ENCODE measurements at regions not wholly inside any gene's neighbourhood (a gene's known extent, or its start where the extent isn't known, plus 50 kb on each side); places are given as distances from the start of the nearest gene placed in this dataset.
"Not testable (repeated sequence)": the region's sequence is repeated elsewhere in the genome, so short reads cannot be mapped to it uniquely, and the experiment has no call there.

- not testable (repeated sequence) for DNase-seq
These were observed 606.4 kb downstream of the TMA16 start for GRCh38 chr4:164100741-164101365.

GRCh38 chr4:164108971-164109370 is 614.5 kb downstream of the TMA16 start:
- no peak for DNase-seq

- no peak for DNase-seq
These were observed 615.0 kb downstream of the TMA16 start for GRCh38 chr4:164109503-164109902.

DNA sequence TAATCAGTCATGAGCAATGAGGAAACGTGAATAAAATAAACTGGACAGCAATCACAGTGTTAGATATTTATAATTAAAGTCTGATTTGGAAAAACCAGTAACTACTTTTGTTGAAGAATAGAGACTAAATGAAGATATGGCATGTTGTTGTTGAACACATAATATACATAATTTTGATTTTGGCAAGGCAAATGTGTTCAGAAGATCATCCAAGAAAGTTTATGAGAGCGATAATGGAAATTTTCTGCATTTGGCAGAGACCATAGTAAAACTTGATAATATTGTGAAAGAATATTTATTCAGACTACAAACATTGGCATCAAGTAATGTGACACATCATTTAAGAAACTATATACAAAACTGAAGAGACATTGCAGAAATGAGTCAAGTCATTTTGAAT is 620.7 kb downstream of the TMA16 start:
- no peak for DNase-seq

GRCh38 chr4:164116286-164116685 is 621.8 kb downstream of the TMA16 start:
- no peak for DNase-seq

GRCh38 chr4:164134388-164134787 is 619.5 kb upstream of the SMIM31 start:
- no peak for DNase-seq

GRCh38 chr4:164136180-164136616 is 617.7 kb upstream of the SMIM31 start:
- no peak for DNase-seq

GRCh38 chr4:164138521-164138920 is 615.4 kb upstream of the SMIM31 start:
- no peak for DNase-seq

- DNase-seq, result no peak
These were observed 614.6 kb upstream of the SMIM31 start for GRCh38 chr4:164139291-164139690.

DNA sequence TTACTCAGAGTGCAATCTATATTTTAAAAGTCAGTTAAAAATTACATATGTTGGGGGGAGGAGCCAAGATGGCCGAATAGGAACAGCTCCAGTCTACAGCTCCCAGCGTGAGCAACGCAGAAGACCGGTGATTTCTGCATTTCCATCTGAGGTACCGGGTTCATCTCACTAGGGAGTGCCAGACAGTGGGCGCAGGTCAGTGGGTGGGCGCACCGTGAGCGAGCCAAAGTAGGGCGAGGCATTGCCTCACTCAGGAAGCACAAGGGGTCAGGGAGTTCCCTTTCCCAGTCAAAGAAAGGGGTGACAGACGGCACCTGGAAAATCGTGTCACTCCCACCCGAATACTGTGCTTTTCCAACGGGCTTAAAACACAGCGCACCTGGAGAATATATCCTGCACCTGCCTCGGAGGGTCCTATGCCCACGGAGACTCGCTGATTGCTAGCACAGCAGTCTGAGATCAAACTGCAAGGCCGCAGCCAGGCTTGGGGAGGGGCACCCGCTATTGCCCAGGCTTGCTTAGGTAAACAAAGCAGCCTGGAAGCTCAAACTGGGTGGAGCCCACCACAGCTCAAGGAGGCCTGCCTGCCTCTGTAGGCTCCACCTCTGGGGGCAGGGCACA is 612.1 kb upstream of the SMIM31 start:
- not testable (repeated sequence) for DNase-seq

DNA sequence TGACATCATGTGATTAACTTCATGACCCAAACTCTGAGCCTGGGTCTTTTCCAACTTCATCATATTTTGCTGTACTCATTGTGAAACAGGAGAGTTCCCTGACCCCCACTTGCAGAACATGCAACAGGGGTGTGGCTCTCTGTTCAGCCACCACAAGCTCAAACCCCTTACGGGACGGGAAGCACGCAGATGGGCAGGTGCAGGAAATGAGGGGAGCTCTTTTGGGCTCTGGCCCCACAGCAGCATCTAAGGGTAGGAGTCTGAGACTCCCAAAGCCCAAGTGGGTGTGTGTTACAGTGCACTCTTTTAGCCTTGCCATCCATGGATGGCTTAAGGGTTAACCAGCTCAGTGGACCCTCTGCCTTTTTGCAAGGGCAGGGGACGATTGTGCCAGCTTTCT is 599.5 kb upstream of the SMIM31 start:
- DNase-seq, result no peak

- DNase-seq, result no peak
These were observed 584.3 kb upstream of the SMIM31 start for GRCh38 chr4:164169591-164169990.

- no peak for DNase-seq
These were observed 576.8 kb upstream of the SMIM31 start for GRCh38 chr4:164177153-164177552.

- no peak for DNase-seq
These were observed 576.2 kb upstream of the SMIM31 start for GRCh38 chr4:164177753-164178152.

DNA sequence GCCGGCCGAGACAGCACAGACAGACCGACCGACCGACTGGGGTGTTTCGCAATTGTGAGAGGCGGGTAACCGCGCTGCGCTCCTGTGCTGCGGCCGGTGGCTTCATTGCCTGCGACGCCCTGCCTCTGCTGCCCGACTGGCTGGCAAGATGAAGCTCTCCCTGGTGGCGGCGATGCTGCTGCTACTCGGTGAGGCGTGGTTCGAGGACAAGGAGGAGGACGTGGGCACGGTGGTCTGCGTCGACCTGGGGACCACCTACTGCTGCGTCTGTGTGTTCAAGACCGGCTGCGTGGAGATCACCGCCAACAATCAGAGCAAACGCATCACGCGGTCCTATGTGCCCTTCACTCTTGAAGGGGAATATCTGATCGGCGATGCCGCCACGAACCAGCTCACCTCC is 565.7 kb upstream of the SMIM31 start:
- DNase-seq, result no peak

DNA sequence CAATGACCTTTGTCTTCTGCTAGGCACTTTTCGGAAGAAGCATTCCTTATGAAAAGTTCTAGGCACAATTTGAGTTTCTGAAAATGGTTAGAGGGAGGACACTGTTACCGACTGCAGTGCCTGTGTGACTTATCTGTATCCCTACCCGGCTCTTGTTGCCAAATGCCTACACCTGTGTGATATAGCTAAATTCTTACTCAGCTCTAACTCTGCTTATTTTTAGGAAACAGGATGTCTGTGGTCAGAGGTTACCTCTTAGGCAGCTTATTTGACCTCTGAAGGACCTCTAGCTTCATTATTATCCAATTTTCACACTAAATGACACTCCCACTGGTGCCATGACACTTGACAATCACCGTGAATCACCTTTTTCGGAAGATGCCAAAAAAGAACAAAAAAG is 561.1 kb upstream of the SMIM31 start:
- no peak for DNase-seq

DNA sequence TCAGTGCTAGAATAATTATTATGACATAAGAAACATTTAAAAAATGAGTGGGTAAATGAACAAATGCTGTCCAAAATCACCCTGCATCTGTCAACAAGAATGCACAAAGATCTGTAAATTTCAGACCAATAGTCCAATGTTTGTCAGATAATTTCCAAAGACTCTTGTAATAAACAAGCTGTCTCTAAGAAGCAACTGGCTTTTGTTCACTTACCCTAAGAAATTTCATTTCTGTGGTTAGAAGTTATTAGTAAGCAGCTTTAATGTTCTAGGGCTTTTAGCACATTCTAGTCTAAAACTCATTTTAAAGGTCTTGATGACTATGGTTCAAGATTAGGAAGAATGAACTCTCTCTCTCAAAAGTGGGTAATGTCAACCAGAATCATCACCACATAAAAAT is 560.3 kb upstream of the SMIM31 start:
- DNase-seq, result no peak

- no peak for DNase-seq
These were observed 556.4 kb upstream of the SMIM31 start for GRCh38 chr4:164197556-164197955.

DNA sequence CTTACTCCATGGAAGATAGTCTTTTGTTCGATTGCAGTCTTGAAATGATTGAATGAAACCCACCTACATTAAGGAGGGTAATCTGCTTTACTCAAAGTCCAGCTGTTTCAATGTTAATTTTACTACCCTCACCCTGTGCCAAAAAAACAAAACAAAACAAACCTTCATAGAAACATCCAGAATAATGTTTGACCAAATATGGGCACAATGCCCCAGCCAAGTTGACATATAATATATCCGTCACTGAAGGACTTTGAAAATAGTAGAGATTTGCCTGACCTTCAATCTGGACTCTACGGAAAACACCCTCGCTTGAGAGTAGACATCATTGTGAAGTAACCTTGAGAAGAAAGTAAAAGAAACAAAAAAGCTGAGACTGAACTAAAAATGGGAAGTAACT is 550.5 kb upstream of the SMIM31 start:
- DNase-seq, result no peak

- no peak for DNase-seq
These were observed 549.5 kb upstream of the SMIM31 start for GRCh38 chr4:164204434-164204833.

GRCh38 chr4:164207460-164207859 is 546.5 kb upstream of the SMIM31 start:
- no peak for DNase-seq

GRCh38 chr4:164210377-164210776 is 543.6 kb upstream of the SMIM31 start:
- DNase-seq, result no peak

GRCh38 chr4:164212134-164212533 is 541.8 kb upstream of the SMIM31 start:
- DNase-seq, result no peak

DNA sequence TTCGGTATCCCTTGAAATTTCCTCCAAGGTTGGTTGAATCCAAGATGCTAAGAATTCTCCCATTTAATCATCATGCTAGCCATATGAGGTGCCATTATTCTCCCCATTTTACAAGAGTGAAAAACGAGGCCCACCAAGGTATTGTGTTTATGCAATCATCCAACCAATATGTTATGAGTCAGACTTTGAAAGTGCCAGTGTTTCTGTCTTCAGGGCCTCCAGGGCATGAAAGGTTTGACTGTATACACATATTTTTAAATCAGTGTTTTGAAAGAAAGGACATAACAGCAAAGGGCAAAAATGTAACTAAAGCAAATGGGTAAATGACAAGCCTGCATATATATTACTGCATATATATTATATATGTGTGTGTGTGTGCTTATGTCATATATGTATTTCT is 541.2 kb upstream of the SMIM31 start:
- no peak for DNase-seq

- DNase-seq, result no peak
These were observed 538.7 kb upstream of the SMIM31 start for GRCh38 chr4:164215113-164215741.
